HCT116 (cell line): ENCODE measurements at regions not wholly inside any gene's neighbourhood (a gene's known extent, or its start where the extent isn't known, plus 50 kb on each side); places are given as distances from the start of the nearest gene placed in this dataset.

Source experiments
- CEBPB ChIP-seq: IDR thresholded peaks from 2 replicates; pipeline ENCODE4 v1.6.1; 2012; ENCODE audit warnings: low read depth
- EGR1 ChIP-seq: IDR thresholded peaks from 2 replicates; pipeline ENCODE4 v1.6.1; 2012; ENCODE audit warnings: low read depth
- EZH2 ChIP-seq: fragments of 200-600 bp; sonication (generic); IDR thresholded peaks from 2 replicates; pipeline ENCODE4 v1.6.1; 2017; ENCODE audit warnings: antibody characterized with exemption, mixed run types
- POLR2A ChIP-seq: IDR thresholded peaks from 2 replicates; pipeline ENCODE4 v1.7.0; 2011; ENCODE audit warnings: borderline replicate concordance; ENCODE audit not compliant: insufficient read depth, insufficient read length; ENCODE audit errors: extremely low read depth
- POLR2AphosphoS5 ChIP-seq: IDR thresholded peaks from 2 replicates; pipeline ENCODE4 v1.6.1; 2011; ENCODE audit warnings: mild to moderate bottlenecking, low read depth, low read length, moderate library complexity
- TF ChIP-seq, protein P1 (sequence below), 3 experiments: fragments of 200-600 bp in 1 of 3; sonication (generic) in 1 of 3; IDR thresholded peaks in 2 of 3; conservative IDR thresholded peaks in 1 of 3; 2 replicates each; pipeline ENCODE4 v1.5.1; 2012 to 2017; ENCODE audit warnings: low read depth in 2 of 3, low read length in 2 of 3, antibody characterized with exemption in 1 of 3, borderline replicate concordance in 1 of 3, control low read depth in 1 of 3, mild to moderate bottlenecking in 1 of 3, mixed read lengths in 1 of 3, mixed run types in 1 of 3, moderate library complexity in 1 of 3; ENCODE audit not compliant: insufficient read depth in 1 of 3

DNA sequence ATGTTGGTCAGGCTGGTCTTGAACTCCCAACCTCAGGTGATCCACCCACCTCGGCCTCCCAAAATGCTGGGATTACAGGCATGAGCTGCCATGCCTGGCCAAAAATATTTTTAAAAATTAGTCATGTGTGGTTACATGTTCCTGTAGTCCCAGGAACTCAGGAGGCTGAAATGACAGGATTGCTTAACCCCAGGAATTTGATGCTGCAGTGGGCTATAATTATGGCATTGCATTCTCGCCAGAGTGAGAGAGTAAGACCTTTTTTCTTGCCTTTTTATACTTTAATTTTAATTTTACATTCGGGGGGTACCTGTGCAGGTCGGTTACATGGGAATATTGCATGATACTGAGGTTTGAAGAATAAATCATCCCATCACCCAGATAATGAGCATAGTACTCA, 86.6 kb upstream of the ZNF92 start:
- TF ChIP-seq, protein P1, sequence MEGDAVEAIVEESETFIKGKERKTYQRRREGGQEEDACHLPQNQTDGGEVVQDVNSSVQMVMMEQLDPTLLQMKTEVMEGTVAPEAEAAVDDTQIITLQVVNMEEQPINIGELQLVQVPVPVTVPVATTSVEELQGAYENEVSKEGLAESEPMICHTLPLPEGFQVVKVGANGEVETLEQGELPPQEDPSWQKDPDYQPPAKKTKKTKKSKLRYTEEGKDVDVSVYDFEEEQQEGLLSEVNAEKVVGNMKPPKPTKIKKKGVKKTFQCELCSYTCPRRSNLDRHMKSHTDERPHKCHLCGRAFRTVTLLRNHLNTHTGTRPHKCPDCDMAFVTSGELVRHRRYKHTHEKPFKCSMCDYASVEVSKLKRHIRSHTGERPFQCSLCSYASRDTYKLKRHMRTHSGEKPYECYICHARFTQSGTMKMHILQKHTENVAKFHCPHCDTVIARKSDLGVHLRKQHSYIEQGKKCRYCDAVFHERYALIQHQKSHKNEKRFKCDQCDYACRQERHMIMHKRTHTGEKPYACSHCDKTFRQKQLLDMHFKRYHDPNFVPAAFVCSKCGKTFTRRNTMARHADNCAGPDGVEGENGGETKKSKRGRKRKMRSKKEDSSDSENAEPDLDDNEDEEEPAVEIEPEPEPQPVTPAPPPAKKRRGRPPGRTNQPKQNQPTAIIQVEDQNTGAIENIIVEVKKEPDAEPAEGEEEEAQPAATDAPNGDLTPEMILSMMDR (IDR thresholded peaks at IDR 0.05 in 2 of 3, conservative IDR thresholded peaks at IDR 0.05 in 1 of 3; ENCODE audit: borderline replicate concordance in 1 of 3, insufficient read depth in 1 of 3, low read depth in 2 of 3, low read length in 2 of 3): no peak
- no peak for TF ChIP-seq EGR1
- TF ChIP-seq POLR2AphosphoS5: no peak
- no peak for TF ChIP-seq CEBPB
- TF ChIP-seq EZH2: no peak
- TF ChIP-seq POLR2A: no peak
